GM21576 (cell line): ENCODE measurements at regions not wholly inside any gene's neighbourhood (a gene's known extent, or its start where the extent isn't known, plus 50 kb on each side); places are given as distances from the start of the nearest gene placed in this dataset.

ENCODE experiments used
- ATAC-seq: cut with Tn5 transposase; IDR thresholded peaks from one replicate; pipeline ENCODE4 v1.9.1; 2021; ENCODE audit warnings: mild to moderate bottlenecking, moderate library complexity; ENCODE audit not compliant: unreplicated experiment

- ATAC-seq = no peak
These were observed 332.5 kb downstream of the FRK start for GRCh38 chr6:115728171-115728570.

- no peak for ATAC-seq
These were observed 339.1 kb downstream of the FRK start for GRCh38 chr6:115721564-115721963.

GRCh38 chr6:115720900-115721299 lies 339.8 kb downstream of the FRK start:
- no peak for ATAC-seq

- peak; percentile 45 for ATAC-seq
These were observed 343.2 kb downstream of the FRK start for GRCh38 chr6:115717472-115717871.

- ATAC-seq = peak; percentile 97
These were observed 343.6 kb downstream of the FRK start for GRCh38 chr6:115717062-115717461.

- ATAC-seq = no peak
These were observed 348.3 kb downstream of the FRK start for GRCh38 chr6:115712291-115712961.

- no peak for ATAC-seq
These were observed 351.8 kb downstream of the FRK start for GRCh38 chr6:115708850-115709249.

- no peak for ATAC-seq
These were observed 353.7 kb downstream of the FRK start for GRCh38 chr6:115706981-115707380.

- ATAC-seq = no peak
These were observed 354.4 kb downstream of the FRK start for GRCh38 chr6:115706324-115706723.

- ATAC-seq = no peak
These were observed 356.7 kb downstream of the FRK start for GRCh38 chr6:115704028-115704427.

GRCh38 chr6:115691433-115691832 lies 369.3 kb downstream of the FRK start:
- ATAC-seq = no peak

- no peak for ATAC-seq
These were observed 369.8 kb downstream of the FRK start for GRCh38 chr6:115690854-115691253.

GRCh38 chr6:115681978-115682775 lies 378.5 kb downstream of the FRK start:
- ATAC-seq = no peak

- no peak for ATAC-seq
These were observed 380.1 kb downstream of the FRK start for GRCh38 chr6:115680621-115681020.

- ATAC-seq = no peak
These were observed 383.5 kb downstream of the FRK start for GRCh38 chr6:115677198-115677597.

GRCh38 chr6:115675443-115675842 lies 385.2 kb downstream of the FRK start:
- no peak for ATAC-seq

GRCh38 chr6:115668781-115669180 lies 391.9 kb downstream of the FRK start:
- no peak for ATAC-seq

- ATAC-seq = no peak
These were observed 392.5 kb downstream of the FRK start for GRCh38 chr6:115668211-115668610.

GRCh38 chr6:115667478-115668026 lies 393.1 kb downstream of the FRK start:
- ATAC-seq = no peak

GRCh38 chr6:115666997-115667396 lies 393.7 kb downstream of the FRK start:
- ATAC-seq = no peak

GRCh38 chr6:115665310-115665709 lies 395.4 kb downstream of the FRK start:
- ATAC-seq = no peak

- no peak for ATAC-seq
These were observed 397.0 kb downstream of the FRK start for GRCh38 chr6:115663681-115664080.
